Nucleus accumbens (tissue), 56 donors: ENCODE measurements at regions not wholly inside any gene's neighbourhood (a gene's known extent, or its start where the extent isn't known, plus 50 kb on each side); places are given as distances from the start of the nearest gene placed in this dataset.

ENCODE experiments used
- DNase-seq, 56 donors: peaks; one replicate each; lab custom pipeline; 2025; lab: John Stamatoyannopoulos, UW

GRCh38 chr4:156710365-156711192, 261.0 kb downstream of the PDGFC start:
- no peak for DNase-seq

- no peak for DNase-seq
Observed at GRCh38 chr4:156705311-156705710, 266.3 kb downstream of the PDGFC start.

- DNase-seq, result peak in 26 of 56 donors; percentile 1 to 66 (median 22)
Observed at GRCh38 chr4:156695163-156695562, 276.4 kb downstream of the PDGFC start.

GRCh38 chr4:156694413-156694812, 277.2 kb downstream of the PDGFC start:
- DNase-seq, result no peak

GRCh38 chr4:156693557-156693956, 278.0 kb downstream of the PDGFC start:
- no peak for DNase-seq

GRCh38 chr4:156692016-156692415, 279.6 kb downstream of the PDGFC start:
- no peak for DNase-seq

GRCh38 chr4:156690572-156690971, 281.0 kb downstream of the PDGFC start:
- no peak for DNase-seq

GRCh38 chr4:156686120-156686519, 285.5 kb downstream of the PDGFC start:
- no peak for DNase-seq

- DNase-seq, result no peak
Observed at GRCh38 chr4:156685308-156685707, 286.3 kb downstream of the PDGFC start.

GRCh38 chr4:156677656-156678055, 293.9 kb downstream of the PDGFC start:
- no peak for DNase-seq

GRCh38 chr4:156677131-156677531, 294.5 kb downstream of the PDGFC start:
- no peak for DNase-seq

GRCh38 chr4:156676116-156676851, 295.3 kb downstream of the PDGFC start:
- DNase-seq, result no peak

GRCh38 chr4:156673483-156673882, 298.1 kb downstream of the PDGFC start:
- DNase-seq, result no peak

GRCh38 chr4:156672492-156673305, 298.9 kb downstream of the PDGFC start:
- peak in 1 of 56 donors; percentile 0 for DNase-seq

- DNase-seq, result no peak
Observed at GRCh38 chr4:156665780-156666366, 305.7 kb downstream of the PDGFC start.

- no peak for DNase-seq
Observed at GRCh38 chr4:156663663-156664062, 307.9 kb downstream of the PDGFC start.

GRCh38 chr4:156662921-156663320, 308.7 kb downstream of the PDGFC start:
- DNase-seq, result no peak

- no peak for DNase-seq
Observed at GRCh38 chr4:156661555-156661954, 310.0 kb downstream of the PDGFC start.

- no peak for DNase-seq
Observed at GRCh38 chr4:156660465-156660864, 311.1 kb downstream of the PDGFC start.

GRCh38 chr4:156659983-156660382, 311.6 kb downstream of the PDGFC start:
- no peak for DNase-seq

GRCh38 chr4:156659570-156659969, 312.0 kb downstream of the PDGFC start:
- DNase-seq, result no peak
